ENCODE measurements at regions not wholly inside any gene's neighbourhood (a gene's known extent, or its start where the extent isn't known, plus 50 kb on each side); places are given as distances from the start of the nearest gene placed in this dataset.

DNA sequence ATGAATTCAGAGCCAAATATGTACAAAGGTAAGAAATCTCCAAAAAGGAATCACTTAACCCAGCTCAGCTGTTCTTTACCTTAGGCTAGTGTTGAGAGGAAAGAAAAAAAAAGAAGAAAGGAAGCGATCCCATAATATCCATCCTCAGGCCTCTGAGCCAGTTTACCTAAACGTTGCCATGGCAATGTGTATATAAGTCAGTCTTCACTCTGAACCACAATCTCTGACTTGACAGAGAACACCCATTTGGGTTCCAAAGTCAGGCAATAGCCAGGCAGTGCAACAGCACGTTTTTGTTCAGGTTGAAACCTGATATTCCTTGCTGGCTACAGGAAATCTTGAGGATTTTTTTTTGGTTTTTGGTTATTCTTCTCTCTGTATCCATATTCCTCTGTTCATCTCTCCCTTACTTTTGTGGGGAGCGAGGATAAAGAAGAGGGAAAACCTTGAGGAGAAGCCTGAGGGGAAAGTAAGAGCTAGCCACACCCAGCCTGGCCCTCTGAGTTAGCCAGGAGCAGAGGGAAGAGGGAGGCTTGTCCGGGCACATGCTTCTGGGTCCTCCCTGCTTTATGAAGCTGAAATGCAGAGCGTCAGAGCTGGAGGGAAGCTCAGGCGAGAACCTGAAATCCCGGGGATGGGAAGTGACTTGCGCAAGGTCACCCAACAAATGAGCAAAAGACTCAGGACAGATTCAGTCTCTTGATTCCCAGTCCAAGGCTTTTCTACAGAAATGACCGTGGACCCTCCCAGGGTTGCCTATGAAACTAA is 152.7 kb downstream of the SOX9 start:
- Histone ChIP-seq H3K27me3 (ENCODE audit: control insufficient read depth, insufficient read depth, low read length) (no peaks in the 10 kb centered on the region), H3K4me1 (ENCODE audit: control insufficient read depth, insufficient read depth, low read length, poor library complexity, severe bottlenecking) (no peaks in the 10 kb centered on the region), H3K36me3 (ENCODE audit: control insufficient read depth, insufficient read depth, low read length) (no peaks in the 10 kb centered on the region), H3K4me3 (ENCODE audit: low read depth, low read length) (no peak overlapping the region), H3K27ac (ENCODE audit: insufficient read depth, low read length, poor library complexity, severe bottlenecking) (no peak overlapping the region), H3K9me3 (ENCODE audit: control insufficient read depth in 2 of 2, low read length in 2 of 2) (no peaks in the 10 kb centered on the region)
- DNase-seq (no peak), ATAC-seq (ENCODE audit: low read depth in 2 of 2) (no peak)
- Mint-ChIP-seq H3K4me1 (no peaks in the 10 kb centered on the region), H3K4me3 (no peak overlapping the region), H3K36me3 (no peaks in the 10 kb centered on the region), H3K27ac (no peak overlapping the region), H3K27me3 (peaks cover 4% of the 10 kb centered on the region), H3K9me3 (peaks cover 0 to 5% (median 2%) of the 10 kb centered on the region in 7 donors)

DNA sequence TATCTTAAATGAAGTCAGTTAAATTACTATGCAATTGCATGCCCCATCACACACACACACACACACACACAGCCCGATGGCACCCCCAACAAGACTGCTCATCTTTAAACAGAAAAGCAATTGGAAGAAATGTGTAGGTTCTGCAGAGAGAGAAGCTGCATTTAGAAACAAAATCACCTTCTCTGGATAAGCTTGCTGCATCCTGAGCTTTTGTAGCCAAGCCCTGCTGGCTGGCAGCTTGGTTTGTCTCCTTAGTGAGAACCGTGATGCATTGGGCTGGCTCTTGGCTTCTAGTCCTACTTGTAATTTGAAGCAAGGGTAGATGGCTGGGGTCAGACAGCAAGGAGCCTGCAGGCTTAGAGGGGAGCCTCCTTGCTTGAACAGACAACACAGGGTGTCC is 153.8 kb downstream of the SOX9 start:
- Histone ChIP-seq H3K36me3 (ENCODE audit: control insufficient read depth, insufficient read depth, low read length) (no peaks in the 10 kb centered on the region), H3K4me3 (ENCODE audit: low read depth, low read length) (no peak overlapping the region), H3K4me1 (ENCODE audit: control insufficient read depth, insufficient read depth, low read length, poor library complexity, severe bottlenecking) (no peaks in the 10 kb centered on the region), H3K9me3 (ENCODE audit: control insufficient read depth in 2 of 2, low read length in 2 of 2) (no peaks in the 10 kb centered on the region), H3K27me3 (ENCODE audit: control insufficient read depth, insufficient read depth, low read length) (no peaks in the 10 kb centered on the region), H3K27ac (ENCODE audit: insufficient read depth, low read length, poor library complexity, severe bottlenecking) (no peak overlapping the region)
- Mint-ChIP-seq H3K27me3 (peaks cover 4% of the 10 kb centered on the region), H3K9me3 (peaks cover 0 to 4% (median 2%) of the 10 kb centered on the region in 7 donors), H3K4me3 (peak overlapping the region in 1 of 4 donors; percentile 63), H3K4me1 (no peaks in the 10 kb centered on the region), H3K27ac (no peak overlapping the region), H3K36me3 (no peaks in the 10 kb centered on the region)
- ATAC-seq (ENCODE audit: low read depth in 2 of 2), result no peak
- no peak for DNase-seq

DNA sequence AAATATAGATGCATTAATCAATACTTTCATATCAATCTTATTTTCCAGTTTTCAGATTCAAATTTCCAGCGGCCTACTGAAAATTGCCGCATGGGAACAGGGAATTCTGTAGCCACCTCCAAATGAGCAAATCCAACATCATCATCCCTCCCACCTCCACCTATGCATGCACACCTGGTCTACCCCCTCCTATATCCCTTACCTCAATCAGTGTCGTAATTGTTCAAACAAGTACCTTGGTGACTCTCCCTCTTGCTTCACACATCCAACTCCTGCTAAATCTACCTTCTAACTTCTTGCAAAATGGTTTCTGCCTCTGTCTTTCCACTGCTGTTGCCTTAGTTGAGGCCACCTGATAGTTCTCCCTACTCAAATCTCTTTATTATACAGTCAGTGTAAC is 160.1 kb downstream of the SOX9 start:
- no peak overlapping the region for H3K27ac Mint-ChIP-seq
- no peaks in the 10 kb centered on the region for H3K4me1 ChIP-seq (ENCODE audit: control insufficient read depth, insufficient read depth, low read length, poor library complexity, severe bottlenecking)

DNA sequence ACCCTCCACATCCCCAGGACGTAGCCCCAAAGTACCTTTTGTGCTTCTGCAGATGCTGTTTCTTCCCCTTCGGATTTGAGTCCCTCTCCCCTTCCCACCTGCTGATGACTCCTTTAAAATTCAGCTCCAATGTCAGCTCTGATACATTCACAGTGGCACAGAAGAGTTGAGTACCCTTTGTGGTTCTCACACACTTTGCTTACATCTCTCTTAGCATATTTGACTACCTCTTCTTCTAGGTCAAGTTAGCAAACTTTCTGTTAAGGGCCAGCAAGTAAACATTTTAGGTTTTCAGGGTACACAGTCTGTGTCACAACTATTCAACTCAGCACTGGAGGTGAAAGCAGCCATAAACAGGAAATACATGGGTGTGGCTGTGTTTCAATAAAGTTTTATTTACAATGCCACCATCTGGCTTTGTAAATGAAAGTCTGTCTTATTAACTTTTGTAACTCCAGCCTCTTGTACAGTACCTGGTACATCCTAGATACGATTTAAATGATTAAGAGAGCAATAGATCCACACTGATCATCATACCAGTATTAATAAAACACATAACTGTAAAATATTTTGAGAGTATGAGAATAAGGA is 161.7 kb downstream of the SOX9 start:
- Histone ChIP-seq H3K4me1 (ENCODE audit: control insufficient read depth, insufficient read depth, low read length, poor library complexity, severe bottlenecking) (no peaks in the 10 kb centered on the region), H3K27ac (ENCODE audit: insufficient read depth, low read length, poor library complexity, severe bottlenecking) (no peak overlapping the region), H3K9me3 (ENCODE audit: control insufficient read depth in 2 of 2, low read length in 2 of 2) (no peaks in the 10 kb centered on the region), H3K36me3 (ENCODE audit: control insufficient read depth, insufficient read depth, low read length) (no peaks in the 10 kb centered on the region), H3K27me3 (ENCODE audit: control insufficient read depth, insufficient read depth, low read length) (no peaks in the 10 kb centered on the region), H3K4me3 (ENCODE audit: low read depth, low read length) (no peak overlapping the region)
- H3K9me3 Mint-ChIP-seq, result peaks cover 0 to 10% (median 2%) of the 10 kb centered on the region in 7 donors
- no peaks in the 10 kb centered on the region for H3K4me1 Mint-ChIP-seq
- no peak for DNase-seq
- H3K4me3 Mint-ChIP-seq, result no peak overlapping the region
- ATAC-seq (ENCODE audit: low read depth in 2 of 2), result no peak
- no peaks in the 10 kb centered on the region for H3K27me3 Mint-ChIP-seq
- H3K36me3 Mint-ChIP-seq, result no peaks in the 10 kb centered on the region
- H3K27ac Mint-ChIP-seq, result no peak overlapping the region

More for the DNA sequence above, 160.1 kb downstream of the SOX9 start:
- Histone ChIP-seq H3K4me3 (ENCODE audit: low read depth, low read length) (no peak overlapping the region), H3K9me3 (ENCODE audit: control insufficient read depth in 2 of 2, low read length in 2 of 2) (no peaks in the 10 kb centered on the region), H3K27ac (ENCODE audit: insufficient read depth, low read length, poor library complexity, severe bottlenecking) (no peak overlapping the region), H3K36me3 (ENCODE audit: control insufficient read depth, insufficient read depth, low read length) (no peaks in the 10 kb centered on the region), H3K27me3 (ENCODE audit: control insufficient read depth, insufficient read depth, low read length) (no peaks in the 10 kb centered on the region)
- Mint-ChIP-seq H3K36me3 (no peaks in the 10 kb centered on the region), H3K4me1 (no peaks in the 10 kb centered on the region), H3K9me3 (peaks cover 0 to 10% (median 2%) of the 10 kb centered on the region in 7 donors), H3K4me3 (no peak overlapping the region), H3K27me3 (no peaks in the 10 kb centered on the region)
- no peak for ATAC-seq (ENCODE audit: low read depth in 2 of 2)
- DNase-seq, result no peak

DNA sequence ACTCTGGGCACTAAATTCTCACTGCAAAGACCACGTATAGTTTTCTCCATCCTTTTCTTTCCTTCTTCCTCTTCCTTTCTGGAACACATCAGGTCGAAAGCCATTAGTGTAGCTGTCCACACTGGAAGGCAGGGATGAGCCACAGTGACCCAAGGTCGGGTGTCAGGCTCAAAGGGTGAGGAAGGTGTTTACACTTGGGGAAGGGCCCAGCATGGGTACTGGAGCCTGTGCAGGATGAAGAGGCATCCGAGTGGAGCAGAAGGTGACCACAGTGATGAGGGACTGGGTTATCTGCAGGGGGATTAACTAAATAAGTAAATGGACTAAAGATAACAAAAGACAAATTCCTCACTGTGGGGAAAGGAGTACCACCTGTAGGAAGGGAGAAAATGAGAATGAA is 164.0 kb downstream of the SOX9 start:
- Histone ChIP-seq H3K9me3 (ENCODE audit: control insufficient read depth in 2 of 2, low read length in 2 of 2) (no peaks in the 10 kb centered on the region), H3K4me3 (ENCODE audit: low read depth, low read length) (no peak overlapping the region), H3K27me3 (ENCODE audit: control insufficient read depth, insufficient read depth, low read length) (no peaks in the 10 kb centered on the region), H3K36me3 (ENCODE audit: control insufficient read depth, insufficient read depth, low read length) (no peaks in the 10 kb centered on the region), H3K4me1 (ENCODE audit: control insufficient read depth, insufficient read depth, low read length, poor library complexity, severe bottlenecking) (no peaks in the 10 kb centered on the region), H3K27ac (ENCODE audit: insufficient read depth, low read length, poor library complexity, severe bottlenecking) (no peak overlapping the region)
- no peak for ATAC-seq (ENCODE audit: low read depth in 2 of 2)
- no peak for DNase-seq
- Mint-ChIP-seq H3K9me3 (peaks cover 0 to 6% (median 2%) of the 10 kb centered on the region in 7 donors), H3K4me3 (no peak overlapping the region), H3K4me1 (no peaks in the 10 kb centered on the region), H3K36me3 (no peaks in the 10 kb centered on the region), H3K27ac (no peak overlapping the region), H3K27me3 (no peaks in the 10 kb centered on the region)

DNA sequence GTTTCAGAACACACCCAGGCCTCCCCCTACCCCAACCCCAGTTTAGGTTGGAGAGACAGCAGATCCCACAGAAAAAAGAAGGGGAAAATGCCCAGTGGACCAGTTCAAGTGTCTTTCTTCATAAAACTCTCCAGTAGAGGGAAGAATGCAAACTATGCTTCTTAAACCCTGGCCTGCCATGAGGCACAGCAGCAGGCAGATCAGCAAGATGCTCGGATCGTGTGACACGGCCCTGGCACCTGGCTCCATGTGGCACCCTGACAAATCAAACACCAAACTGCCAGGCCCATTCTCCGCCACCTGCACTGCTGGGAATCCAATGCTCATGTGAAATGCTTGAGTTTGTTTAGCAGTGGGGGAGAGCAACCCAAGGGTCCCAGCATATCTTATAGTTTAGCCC is 166.8 kb downstream of the SOX9 start:
- Mint-ChIP-seq H3K4me1 (no peaks in the 10 kb centered on the region), H3K27ac (no peak overlapping the region)
- no peak for ATAC-seq (ENCODE audit: low read depth in 2 of 2)

DNA sequence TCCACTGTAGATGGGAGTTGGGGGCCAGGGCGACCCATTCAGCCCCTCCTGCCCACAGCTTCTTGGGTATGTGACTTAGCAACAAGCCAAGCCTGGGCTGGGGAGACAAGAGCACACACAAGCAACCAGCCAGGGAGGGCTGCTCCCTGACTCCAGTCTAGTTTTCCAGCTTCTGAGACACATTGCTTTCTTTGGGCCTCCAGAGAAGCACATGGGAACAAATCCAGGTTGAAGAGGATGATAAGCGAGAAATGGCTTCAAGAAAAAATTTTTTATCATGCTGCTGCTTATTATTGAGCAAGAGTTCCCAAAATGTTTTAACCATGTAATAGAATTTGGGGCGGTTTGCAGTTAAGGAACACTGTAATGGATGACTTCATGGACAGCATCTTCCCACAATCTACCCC is 173.7 kb downstream of the SOX9 start:
- Mint-ChIP-seq H3K4me1 (peaks cover 0 to 5% (median 0%) of the 10 kb centered on the region in 4 donors), H3K36me3 (no peaks in the 10 kb centered on the region), H3K4me3 (no peak overlapping the region), H3K9me3 (peaks cover 0 to 4% (median 0%) of the 10 kb centered on the region in 7 donors), H3K27ac (no peak overlapping the region), H3K27me3 (no peaks in the 10 kb centered on the region)
- H3K4me1 ChIP-seq (ENCODE audit: control insufficient read depth, insufficient read depth, low read length, poor library complexity, severe bottlenecking), result no peaks in the 10 kb centered on the region
- no peaks in the 10 kb centered on the region for H3K9me3 ChIP-seq (ENCODE audit: control insufficient read depth in 2 of 2, low read length in 2 of 2)
- ATAC-seq (ENCODE audit: low read depth in 2 of 2), result no peak
- no peak overlapping the region for H3K4me3 ChIP-seq (ENCODE audit: low read depth, low read length)
- H3K27me3 ChIP-seq (ENCODE audit: control insufficient read depth, insufficient read depth, low read length), result no peaks in the 10 kb centered on the region
- H3K27ac ChIP-seq (ENCODE audit: insufficient read depth, low read length, poor library complexity, severe bottlenecking), result no peak overlapping the region
- no peaks in the 10 kb centered on the region for H3K36me3 ChIP-seq (ENCODE audit: control insufficient read depth, insufficient read depth, low read length)
- no peak for DNase-seq

More for the DNA sequence above, 166.8 kb downstream of the SOX9 start:
- H3K4me3 Mint-ChIP-seq, result no peak overlapping the region
- Histone ChIP-seq H3K4me3 (ENCODE audit: low read depth, low read length) (no peak overlapping the region), H3K27ac (ENCODE audit: insufficient read depth, low read length, poor library complexity, severe bottlenecking) (no peak overlapping the region), H3K4me1 (ENCODE audit: control insufficient read depth, insufficient read depth, low read length, poor library complexity, severe bottlenecking) (no peaks in the 10 kb centered on the region), H3K9me3 (ENCODE audit: control insufficient read depth in 2 of 2, low read length in 2 of 2) (no peaks in the 10 kb centered on the region), H3K27me3 (ENCODE audit: control insufficient read depth, insufficient read depth, low read length) (no peaks in the 10 kb centered on the region), H3K36me3 (ENCODE audit: control insufficient read depth, insufficient read depth, low read length) (no peaks in the 10 kb centered on the region)
- peaks cover 0 to 4% (median 0%) of the 10 kb centered on the region in 7 donors for H3K9me3 Mint-ChIP-seq
- no peaks in the 10 kb centered on the region for H3K27me3 Mint-ChIP-seq
- no peaks in the 10 kb centered on the region for H3K36me3 Mint-ChIP-seq
- DNase-seq, result no peak

DNA sequence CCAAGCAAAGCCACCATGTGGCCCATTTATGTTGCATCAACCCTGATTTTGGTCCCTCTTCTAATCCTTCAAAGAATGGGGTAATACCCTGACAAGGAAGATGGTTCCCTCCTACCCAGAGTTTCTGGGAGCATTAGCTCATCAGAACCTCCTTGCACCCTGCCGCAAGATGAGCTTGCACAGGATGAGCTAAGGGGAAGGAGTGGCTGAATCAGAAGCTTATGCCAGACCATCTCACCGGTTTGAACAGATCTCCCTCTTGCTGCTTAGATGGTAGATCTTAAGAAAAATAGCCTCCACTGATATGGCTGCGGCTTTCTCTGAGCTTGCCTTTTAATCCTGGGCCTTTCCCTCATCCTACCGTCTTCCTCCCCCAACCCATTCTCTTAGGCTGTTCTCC is 175.1 kb downstream of the SOX9 start:
- ATAC-seq (ENCODE audit: low read depth in 2 of 2), result no peak
- H3K27me3 ChIP-seq (ENCODE audit: control insufficient read depth, insufficient read depth, low read length), result no peaks in the 10 kb centered on the region
- Mint-ChIP-seq H3K27me3 (no peaks in the 10 kb centered on the region), H3K27ac (no peak overlapping the region), H3K4me3 (no peak overlapping the region), H3K36me3 (no peaks in the 10 kb centered on the region), H3K9me3 (peaks cover 0 to 4% (median 0%) of the 10 kb centered on the region in 7 donors), H3K4me1 (peaks cover 0 to 5% (median 0%) of the 10 kb centered on the region in 4 donors)
- no peak overlapping the region for H3K4me3 ChIP-seq (ENCODE audit: low read depth, low read length)
- no peaks in the 10 kb centered on the region for H3K4me1 ChIP-seq (ENCODE audit: control insufficient read depth, insufficient read depth, low read length, poor library complexity, severe bottlenecking)
- H3K27ac ChIP-seq (ENCODE audit: insufficient read depth, low read length, poor library complexity, severe bottlenecking), result no peak overlapping the region
- H3K36me3 ChIP-seq (ENCODE audit: control insufficient read depth, insufficient read depth, low read length), result no peaks in the 10 kb centered on the region
- no peaks in the 10 kb centered on the region for H3K9me3 ChIP-seq (ENCODE audit: control insufficient read depth in 2 of 2, low read length in 2 of 2)
- DNase-seq, result no peak

All from CD4-positive, CD25-positive, alpha-beta regulatory T cell (primary cell).